K562 (cell line): ENCODE measurements at regions not wholly inside any gene's neighbourhood (a gene's known extent, or its start where the extent isn't known, plus 50 kb on each side); places are given as distances from the start of the nearest gene placed in this dataset.
A peak's percentile ranks its signal among the peaks of the same experiment; 100 is the strongest.

Experiments
- ARID1B ChIP-seq: fragments of 450-650 bp; IDR thresholded peaks from 2 replicates; pipeline ENCODE4 v1.6.1; 2016; ENCODE audit warnings: antibody characterized with exemption, mild to moderate bottlenecking, inconsistent platforms
- CREM ChIP-seq: IDR thresholded peaks from 2 replicates; pipeline ENCODE4 v1.6.1; 2014; ENCODE audit warnings: antibody characterized with exemption, low read depth
- NFATC3 ChIP-seq: fragments of 450-650 bp; IDR thresholded peaks from 2 replicates; pipeline ENCODE4 v1.6.1; 2017; ENCODE audit warnings: mild to moderate bottlenecking
- NRF1 ChIP-seq, 2 experiments: fragments of 450-650 bp; IDR thresholded peaks in 1 of 2; conservative IDR thresholded peaks in 1 of 2; 2 replicates each; pipeline ENCODE4 v1.6.1; 2014; ENCODE audit warnings: mild to moderate bottlenecking in 2 of 2
- PBX2 ChIP-seq, 2 experiments: IDR thresholded peaks in 1 of 2; conservative IDR thresholded peaks in 1 of 2; 2 replicates each; pipeline ENCODE4 v1.6.1; 2016; ENCODE audit warnings: low read depth in 2 of 2, mild to moderate bottlenecking in 1 of 2, missing compliant biosample characterization in 1 of 2, missing genetic modification characterization in 1 of 2, moderate library complexity in 1 of 2
- PURB ChIP-seq: sonication (generic); formaldehyde crosslinking; IDR thresholded peaks from 2 replicates; pipeline ENCODE4 v1.9.0; 2021; ENCODE audit warnings: low read depth, mild to moderate bottlenecking, missing genetic modification reagents
- TCFL5 ChIP-seq: fragments of 250-450 bp; sonication (Bioruptor Pico); conservative IDR thresholded peaks from 2 replicates; pipeline ENCODE4 v1.6.1; 2021; ENCODE audit warnings: mild to moderate bottlenecking, moderate library complexity, matching md5 sums
- ZC3H4 ChIP-seq: sonication (generic); formaldehyde crosslinking; IDR thresholded peaks from 2 replicates; pipeline ENCODE4 v1.9.0; 2021; ENCODE audit warnings: missing genetic modification reagents, borderline replicate concordance
- TF ChIP-seq, protein P1 (sequence below): fragments of 250-450 bp; sonication (Bioruptor Pico); IDR thresholded peaks from 2 replicates; pipeline ENCODE4 v1.4.0; 2020; ENCODE audit warnings: mild to moderate bottlenecking

GRCh38 chr2:12176623-12177454, 430.4 kb downstream of the LPIN1 start (continued):
- TF ChIP-seq, protein P1, sequence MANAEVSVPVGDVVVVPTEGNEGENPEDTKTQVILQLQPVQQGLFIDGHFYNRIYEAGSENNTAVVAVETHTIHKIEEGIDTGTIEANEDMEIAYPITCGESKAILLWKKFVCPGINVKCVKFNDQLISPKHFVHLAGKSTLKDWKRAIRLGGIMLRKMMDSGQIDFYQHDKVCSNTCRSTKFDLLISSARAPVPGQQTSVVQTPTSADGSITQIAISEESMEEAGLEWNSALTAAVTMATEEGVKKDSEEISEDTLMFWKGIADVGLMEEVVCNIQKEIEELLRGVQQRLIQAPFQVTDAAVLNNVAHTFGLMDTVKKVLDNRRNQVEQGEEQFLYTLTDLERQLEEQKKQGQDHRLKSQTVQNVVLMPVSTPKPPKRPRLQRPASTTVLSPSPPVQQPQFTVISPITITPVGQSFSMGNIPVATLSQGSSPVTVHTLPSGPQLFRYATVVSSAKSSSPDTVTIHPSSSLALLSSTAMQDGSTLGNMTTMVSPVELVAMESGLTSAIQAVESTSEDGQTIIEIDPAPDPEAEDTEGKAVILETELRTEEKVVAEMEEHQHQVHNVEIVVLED (CRISPR knock-in tag) = no peak
- no peak for TF ChIP-seq PURB
- peak; percentile 61 for TF ChIP-seq CREM
- TF ChIP-seq ARID1B = peak; percentile 93
- TF ChIP-seq TCFL5 (CRISPR knock-in tag) = no peak
- TF ChIP-seq NRF1 (conservative IDR thresholded peaks at IDR 0.05 in 1 of 2, IDR thresholded peaks at IDR 0.05 in 1 of 2) = 0 out of 4 replicates have a peak, but pooled peaks of 1 of the 2 experiments have one; percentile 22
- TF ChIP-seq PBX2 (CRISPR knock-in tag; IDR thresholded peaks at IDR 0.05; ENCODE audit: low read depth) = no peak
- 0 out of 2 replicates have a peak, but pooled peaks have one; percentile 30 for TF ChIP-seq PBX2 (tag; conservative IDR thresholded peaks at IDR 0.05; ENCODE audit: low read depth)
- no peak for TF ChIP-seq ZC3H4
- no peak for TF ChIP-seq NFATC3
